HCT116 (cell line): ENCODE measurements at regions not wholly inside any gene's neighbourhood (a gene's known extent, or its start where the extent isn't known, plus 50 kb on each side); places are given as distances from the start of the nearest gene placed in this dataset.

Experiments
- ATAC-seq: fragments of 200-7000 bp; cut with Tn5 transposase; 2 replicates; pipeline ENCODE4 v1.9.1; 2020; ENCODE audit warnings: mild to moderate bottlenecking, moderate library complexity
- BruUV-seq: library from RNA; stranded (reverse); fragments of 400-500 nt; replicated peaks from 2 replicates; lab custom pipeline; 2021; lab: Mats Ljungman, UMichigan
- CTCF ChIA-PET: fragments of 300-600 bp; sonication (Branson Sonifier 250); formaldehyde crosslinking; loops from one replicate; lab custom pipeline; 2021; ENCODE audit warnings: antibody characterized with exemption; lab: Charles Lee
- POLR2A ChIA-PET: fragments of 300-600, 350-600 bp; sonication (Branson Sonifier 250); formaldehyde crosslinking; loops from one replicate; lab custom pipeline; 2021; ENCODE audit warnings: antibody characterized with exemption; lab: Charles Lee
- RAD21 ChIA-PET, 2 experiments: fragments of 300-600 bp; sonication (Branson Sonifier 250); formaldehyde crosslinking; loops; one replicate each; lab custom pipeline; 2023; ENCODE audit warnings: low total read pairs in 2 of 2; ENCODE audit not compliant: uncharacterized antibody in 2 of 2, unreplicated experiment in 2 of 2, low non-redundant PET in 1 of 2; lab: Charles Lee
- DNase-seq: peaks from one replicate; pipeline ENCODE4 v3.0.0-alpha.2; 2010; ENCODE audit warnings: low read depth, low spot score
- H2AFZ ChIP-seq: fragments of 200-600 bp; shearing (Covaris generic), sonication (generic); 2 replicates; pipeline ENCODE4 v1.6.1; 2017; ENCODE audit warnings: low read depth, mixed run types, mixed read lengths, antibody characterized with exemption, low read length; ENCODE audit not compliant: poor library complexity, severe bottlenecking
- H3K27ac ChIP-seq: 2 replicates; pipeline ENCODE4 v1.5.1; 2012; ENCODE audit warnings: low read depth, low read length
- H3K27me3 ChIP-seq: fragments of 200-600 bp; sonication (generic); 2 replicates; pipeline ENCODE4 v1.6.1; 2016; ENCODE audit warnings: mixed run types, low read length, mixed read lengths; ENCODE audit not compliant: insufficient read depth
- H3K36me3 ChIP-seq, 2 experiments: fragments of 200-500 bp in 1 of 2; fragments of 200-600 bp in 1 of 2; sonication (Bioruptor generic) in 1 of 2; sonication (generic) in 1 of 2; 2 replicates each; pipeline versions ENCODE4 v1.5.1 to v1.6.1; 2014 to 2016; ENCODE audit warnings: low read length in 2 of 2, inconsistent platforms in 1 of 2, mixed read lengths in 1 of 2, mixed run types in 1 of 2; ENCODE audit not compliant: insufficient read depth in 2 of 2, control insufficient read depth in 1 of 2
- H3K4me1 ChIP-seq, 2 experiments: fragments of 200-600 bp in 1 of 2; sonication (generic) in 1 of 2; 2 replicates each; pipeline versions ENCODE4 v1.5.1 to v1.6.1; 2012 to 2017; ENCODE audit warnings: low read length in 2 of 2, inconsistent platforms in 1 of 2, mild to moderate bottlenecking in 1 of 2, mixed read lengths in 1 of 2, mixed run types in 1 of 2, moderate library complexity in 1 of 2; ENCODE audit not compliant: insufficient read depth in 2 of 2, control insufficient read depth in 1 of 2
- H3K4me2 ChIP-seq: fragments of 200-600 bp; sonication (generic); 2 replicates; pipeline ENCODE4 v1.6.1; 2017; ENCODE audit warnings: mixed run types, low read length, mixed read lengths
- H3K4me3 ChIP-seq, 2 experiments: fragments of 200-600 bp in 1 of 2; sonication (generic) in 1 of 2; replicated peaks in 1 of 2; 2 replicates each; pipeline ENCODE4 v1.5.1; 2011 to 2016; ENCODE audit warnings: low read length in 2 of 2, control low read depth in 1 of 2, low read depth in 1 of 2, mild to moderate bottlenecking in 1 of 2, mixed read lengths in 1 of 2, mixed run types in 1 of 2
- H3K79me2 ChIP-seq: fragments of 200-600 bp; sonication (generic); 2 replicates; pipeline ENCODE4 v1.6.1; 2017; ENCODE audit warnings: mild to moderate bottlenecking, mixed run types, low read length, moderate library complexity, mixed read lengths; ENCODE audit not compliant: insufficient read depth
- H3K9ac ChIP-seq: fragments of 200-600 bp; sonication (generic); 2 replicates; pipeline ENCODE4 v1.6.1; 2016; ENCODE audit warnings: low read length, mixed read lengths
- H3K9me2 ChIP-seq: fragments of 200-600 bp; sonication (generic), shearing (Covaris generic); 2 replicates; pipeline ENCODE4 v1.6.1; 2017; ENCODE audit warnings: mixed run types, mild to moderate bottlenecking, moderate library complexity; ENCODE audit not compliant: insufficient read depth
- H3K9me3 ChIP-seq, 2 experiments: fragments of 200-500 bp in 1 of 2; fragments of 200-600 bp in 1 of 2; sonication (Bioruptor generic) in 1 of 2; sonication (generic) in 1 of 2; 2 replicates each; pipeline ENCODE4 v1.6.1; 2014 to 2017; ENCODE audit warnings: low read length in 2 of 2, mixed read lengths in 2 of 2, inconsistent platforms in 1 of 2, low read depth in 1 of 2, mild to moderate bottlenecking in 1 of 2, mixed run types in 1 of 2, moderate library complexity in 1 of 2; ENCODE audit not compliant: control insufficient read depth in 1 of 2, insufficient read depth in 1 of 2
- H4K20me1 ChIP-seq: fragments of 200-600 bp; sonication (generic), shearing (Covaris generic); 2 replicates; pipeline ENCODE4 v1.6.1; 2017; ENCODE audit warnings: mixed run types, mild to moderate bottlenecking, moderate library complexity; ENCODE audit not compliant: insufficient read depth
- CBX3 ChIP-seq: IDR thresholded peaks from 2 replicates; pipeline ENCODE4 v1.6.1; 2012; ENCODE audit warnings: low read depth
- CEBPB ChIP-seq: IDR thresholded peaks from 2 replicates; pipeline ENCODE4 v1.6.1; 2012; ENCODE audit warnings: low read depth
- EGR1 ChIP-seq: IDR thresholded peaks from 2 replicates; pipeline ENCODE4 v1.6.1; 2012; ENCODE audit warnings: low read depth
- ELF1 ChIP-seq: IDR thresholded peaks from 2 replicates; pipeline ENCODE4 v1.6.1; 2012; ENCODE audit warnings: low read depth, borderline replicate concordance
- EZH2 ChIP-seq: fragments of 200-600 bp; sonication (generic); IDR thresholded peaks from 2 replicates; pipeline ENCODE4 v1.6.1; 2017; ENCODE audit warnings: antibody characterized with exemption, mixed run types
- MAX ChIP-seq: IDR thresholded peaks from 2 replicates; pipeline ENCODE4 v1.6.1; 2012
- POLR2AphosphoS5 ChIP-seq: IDR thresholded peaks from 2 replicates; pipeline ENCODE4 v1.6.1; 2011; ENCODE audit warnings: mild to moderate bottlenecking, low read depth, low read length, moderate library complexity
- RAD21 ChIP-seq: IDR thresholded peaks from 2 replicates; pipeline ENCODE4 v1.6.1; 2012; ENCODE audit warnings: low read depth, mild to moderate bottlenecking
- SP1 ChIP-seq: IDR thresholded peaks from 2 replicates; pipeline ENCODE4 v1.6.1; 2012; ENCODE audit warnings: low read depth
- SRF ChIP-seq: IDR thresholded peaks from 2 replicates; pipeline ENCODE4 v1.6.1; 2012; ENCODE audit warnings: low read depth
- YY1 ChIP-seq: IDR thresholded peaks from 2 replicates; pipeline ENCODE4 v1.6.1; 2011; ENCODE audit warnings: low read length, low read depth, moderate library complexity, mild to moderate bottlenecking; ENCODE audit not compliant: insufficient replicate concordance; ENCODE audit errors: extremely low read depth
- ZFX ChIP-seq: fragments of 450-650 bp; IDR thresholded peaks from 2 replicates; pipeline ENCODE4 v1.6.1; 2017
- ZNF274 ChIP-seq: fragments of 200-500 bp; sonication (Bioruptor generic); IDR thresholded peaks from 2 replicates; pipeline ENCODE4 v1.6.1; 2014; ENCODE audit warnings: mild to moderate bottlenecking, low read depth, low read length, inconsistent platforms
- intact Hi-C: fragments of 100-400 bp; cut with micrococcal nuclease; formaldehyde crosslinking; loops from 2 replicates; pipeline ENCODE4 v1.10.0; 2022
- TF ChIP-seq, protein P1 (sequence below), 3 experiments: fragments of 200-600 bp in 1 of 3; sonication (generic) in 1 of 3; IDR thresholded peaks in 2 of 3; conservative IDR thresholded peaks in 1 of 3; 2 replicates each; pipeline ENCODE4 v1.5.1; 2012 to 2017; ENCODE audit warnings: low read depth in 2 of 3, low read length in 2 of 3, antibody characterized with exemption in 1 of 3, borderline replicate concordance in 1 of 3, control low read depth in 1 of 3, mild to moderate bottlenecking in 1 of 3, mixed read lengths in 1 of 3, mixed run types in 1 of 3, moderate library complexity in 1 of 3; ENCODE audit not compliant: insufficient read depth in 1 of 3
- TF ChIP-seq, protein P2 (sequence below): IDR thresholded peaks from 2 replicates; pipeline ENCODE4 v1.6.1; 2011; ENCODE audit warnings: mild to moderate bottlenecking, low read length, moderate library complexity; ENCODE audit not compliant: insufficient replicate concordance; ENCODE audit errors: extremely low read depth
- TF ChIP-seq, protein P3 (sequence below): IDR thresholded peaks from 2 replicates; pipeline ENCODE4 v1.6.1; 2012

GRCh38 chr11:93080146-93080759 is 110.8 kb downstream of the MTNR1B start:
- Histone ChIP-seq H4K20me1 (no peaks in the 10 kb centered on the region), H3K4me1 (no peaks in the 10 kb centered on the region), H3K4me3 (no peak overlapping the region), H3K4me2 (no peak overlapping the region), H3K27me3 (no peaks in the 10 kb centered on the region), H3K9ac (no peak overlapping the region), H3K79me2 (no peaks in the 10 kb centered on the region), H3K27ac (no peak overlapping the region), H3K9me3 (no peaks in the 10 kb centered on the region), H2AFZ (no peak overlapping the region), H3K9me2 (no peaks in the 10 kb centered on the region), H3K36me3 (no peaks in the 10 kb centered on the region)
- ChIA-PET RAD21 (no interaction called here), CTCF (no interaction called here), POLR2A (no interaction called here)
- TF ChIP-seq SP1 (no peak), ELF1 (no peak), SRF (no peak), POLR2AphosphoS5 (no peak), CEBPB (no peak), EGR1 (no peak), MAX (no peak), RAD21 (no peak), ZFX (no peak), CBX3 (no peak), YY1 (no peak), ZNF274 (no peak), EZH2 (no peak)
- TF ChIP-seq, protein P1, sequence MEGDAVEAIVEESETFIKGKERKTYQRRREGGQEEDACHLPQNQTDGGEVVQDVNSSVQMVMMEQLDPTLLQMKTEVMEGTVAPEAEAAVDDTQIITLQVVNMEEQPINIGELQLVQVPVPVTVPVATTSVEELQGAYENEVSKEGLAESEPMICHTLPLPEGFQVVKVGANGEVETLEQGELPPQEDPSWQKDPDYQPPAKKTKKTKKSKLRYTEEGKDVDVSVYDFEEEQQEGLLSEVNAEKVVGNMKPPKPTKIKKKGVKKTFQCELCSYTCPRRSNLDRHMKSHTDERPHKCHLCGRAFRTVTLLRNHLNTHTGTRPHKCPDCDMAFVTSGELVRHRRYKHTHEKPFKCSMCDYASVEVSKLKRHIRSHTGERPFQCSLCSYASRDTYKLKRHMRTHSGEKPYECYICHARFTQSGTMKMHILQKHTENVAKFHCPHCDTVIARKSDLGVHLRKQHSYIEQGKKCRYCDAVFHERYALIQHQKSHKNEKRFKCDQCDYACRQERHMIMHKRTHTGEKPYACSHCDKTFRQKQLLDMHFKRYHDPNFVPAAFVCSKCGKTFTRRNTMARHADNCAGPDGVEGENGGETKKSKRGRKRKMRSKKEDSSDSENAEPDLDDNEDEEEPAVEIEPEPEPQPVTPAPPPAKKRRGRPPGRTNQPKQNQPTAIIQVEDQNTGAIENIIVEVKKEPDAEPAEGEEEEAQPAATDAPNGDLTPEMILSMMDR (IDR thresholded peaks at IDR 0.05 in 2 of 3, conservative IDR thresholded peaks at IDR 0.05 in 1 of 3; ENCODE audit: borderline replicate concordance in 1 of 3, insufficient read depth in 1 of 3, low read depth in 2 of 3, low read length in 2 of 3): no peak
- TF ChIP-seq, protein P2, sequence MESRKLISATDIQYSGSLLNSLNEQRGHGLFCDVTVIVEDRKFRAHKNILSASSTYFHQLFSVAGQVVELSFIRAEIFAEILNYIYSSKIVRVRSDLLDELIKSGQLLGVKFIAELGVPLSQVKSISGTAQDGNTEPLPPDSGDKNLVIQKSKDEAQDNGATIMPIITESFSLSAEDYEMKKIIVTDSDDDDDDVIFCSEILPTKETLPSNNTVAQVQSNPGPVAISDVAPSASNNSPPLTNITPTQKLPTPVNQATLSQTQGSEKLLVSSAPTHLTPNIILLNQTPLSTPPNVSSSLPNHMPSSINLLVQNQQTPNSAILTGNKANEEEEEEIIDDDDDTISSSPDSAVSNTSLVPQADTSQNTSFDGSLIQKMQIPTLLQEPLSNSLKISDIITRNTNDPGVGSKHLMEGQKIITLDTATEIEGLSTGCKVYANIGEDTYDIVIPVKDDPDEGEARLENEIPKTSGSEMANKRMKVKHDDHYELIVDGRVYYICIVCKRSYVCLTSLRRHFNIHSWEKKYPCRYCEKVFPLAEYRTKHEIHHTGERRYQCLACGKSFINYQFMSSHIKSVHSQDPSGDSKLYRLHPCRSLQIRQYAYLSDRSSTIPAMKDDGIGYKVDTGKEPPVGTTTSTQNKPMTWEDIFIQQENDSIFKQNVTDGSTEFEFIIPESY: no peak
- TF ChIP-seq, protein P3, sequence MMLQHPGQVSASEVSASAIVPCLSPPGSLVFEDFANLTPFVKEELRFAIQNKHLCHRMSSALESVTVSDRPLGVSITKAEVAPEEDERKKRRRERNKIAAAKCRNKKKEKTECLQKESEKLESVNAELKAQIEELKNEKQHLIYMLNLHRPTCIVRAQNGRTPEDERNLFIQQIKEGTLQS: no peak
- ATAC-seq (no peak), DNase-seq (no peak)
- intact Hi-C loops: no loop called here
- no TSS peak for BruUV-seq
